HEK293 (cell line): ENCODE measurements at regions not wholly inside any gene's neighbourhood (a gene's known extent, or its start where the extent isn't known, plus 50 kb on each side); places are given as distances from the start of the nearest gene placed in this dataset.

ENCODE experiments used
- CTCF ChIA-PET: fragments of 350-600 bp; formaldehyde crosslinking; extraction: SDS; loops from one replicate; lab custom pipeline; 2021; ENCODE audit warnings: antibody characterized with exemption; lab: Yijun Ruan, JAX
- POLR2A ChIA-PET: fragments of 300-600 bp; formaldehyde crosslinking; extraction: SDS; loops from one replicate; lab custom pipeline; 2020; ENCODE audit warnings: antibody characterized with exemption, inconsistent platforms; lab: Yijun Ruan, JAX
- H3K27ac ChIP-seq: fragments of 200-500 bp; sonication (Bioruptor generic); 2 replicates; pipeline ENCODE4 v1.5.1; 2014; ENCODE audit warnings: low read depth, low read length, control low read depth, inconsistent platforms; ENCODE audit errors: extremely low read depth
- H3K36me3 ChIP-seq, 2 experiments: fragments of 200-500 bp in 1 of 2; sonication (Bioruptor generic) in 1 of 2; 1 replicate in 1 of 2; 2 replicates in 1 of 2; pipeline ENCODE4 v1.5.1; 2014 to 2017; ENCODE audit warnings: inconsistent platforms in 2 of 2, low read length in 2 of 2; ENCODE audit not compliant: control insufficient read depth in 2 of 2, insufficient read depth in 1 of 2
- H3K4me1 ChIP-seq: fragments of 200-500 bp; sonication (Bioruptor generic); 2 replicates; pipeline ENCODE4 v1.5.1; 2014; ENCODE audit warnings: mild to moderate bottlenecking, low read length, inconsistent platforms; ENCODE audit not compliant: control insufficient read depth, insufficient read depth
- H3K4me3 ChIP-seq: 2 replicates; pipeline ENCODE4 v1.5.1; 2011; ENCODE audit warnings: low read depth, mild to moderate bottlenecking, control low read depth, low read length, moderate library complexity
- H3K9me3 ChIP-seq: fragments of 200-500 bp; sonication (Bioruptor generic); 2 replicates; pipeline ENCODE4 v1.5.1; 2014; ENCODE audit warnings: low read depth, low read length, inconsistent platforms; ENCODE audit not compliant: control insufficient read depth, insufficient read depth
- BCL6B ChIP-seq: fragments of 450-650 bp; formaldehyde crosslinking; IDR thresholded peaks from 2 replicates; pipeline ENCODE4 v1.5.1; 2017; ENCODE audit warnings: missing biosample characterization, missing genetic modification characterization
- GLIS1 ChIP-seq: fragments of 450-650 bp; formaldehyde crosslinking; IDR thresholded peaks from 2 replicates; pipeline ENCODE4 v1.5.1; 2016; ENCODE audit warnings: missing biosample characterization, missing genetic modification characterization
- IKZF3 ChIP-seq: fragments of 450-650 bp; IDR thresholded peaks from 2 replicates; pipeline ENCODE4 v1.5.0; 2018; ENCODE audit warnings: missing biosample characterization, mild to moderate bottlenecking, missing genetic modification characterization, moderate library complexity
- KLF1 ChIP-seq: fragments of 450-650 bp; formaldehyde crosslinking; IDR thresholded peaks from 2 replicates; pipeline ENCODE4 v1.5.1; 2016; ENCODE audit warnings: missing biosample characterization, missing genetic modification characterization
- KLF16 ChIP-seq: fragments of 450-650 bp; formaldehyde crosslinking; IDR thresholded peaks from 2 replicates; pipeline ENCODE4 v1.5.1; 2017; ENCODE audit warnings: missing biosample characterization, missing genetic modification characterization
- KLF7 ChIP-seq: fragments of 450-650 bp; formaldehyde crosslinking; IDR thresholded peaks from 2 replicates; pipeline ENCODE4 v1.5.1; 2016; ENCODE audit warnings: missing biosample characterization, missing genetic modification characterization, borderline replicate concordance
- SCRT2 ChIP-seq: fragments of 450-650 bp; formaldehyde crosslinking; IDR thresholded peaks from 2 replicates; pipeline ENCODE4 v1.5.1; 2016; ENCODE audit warnings: missing biosample characterization, missing genetic modification characterization
- YY1 ChIP-seq: fragments of 450-650 bp; formaldehyde crosslinking; IDR thresholded peaks from 2 replicates; pipeline ENCODE4 v1.5.1; 2018; ENCODE audit warnings: missing biosample characterization, missing genetic modification characterization
- ZFHX2 ChIP-seq: fragments of 450-650 bp; formaldehyde crosslinking; conservative IDR thresholded peaks from 2 replicates; pipeline ENCODE4 v1.5.1; 2016; ENCODE audit warnings: missing biosample characterization, missing genetic modification characterization
- ZFP3 ChIP-seq: fragments of 450-650 bp; formaldehyde crosslinking; IDR thresholded peaks from 2 replicates; pipeline ENCODE4 v1.5.1; 2016; ENCODE audit warnings: low read depth, missing biosample characterization, missing genetic modification characterization
- ZFP37 ChIP-seq: fragments of 450-650 bp; formaldehyde crosslinking; IDR thresholded peaks from 2 replicates; pipeline ENCODE4 v1.5.1; 2016; ENCODE audit warnings: missing biosample characterization, missing genetic modification characterization
- ZFP41 ChIP-seq: fragments of 450-650 bp; formaldehyde crosslinking; IDR thresholded peaks from 2 replicates; pipeline ENCODE4 v1.5.1; 2016; ENCODE audit warnings: missing biosample characterization, missing genetic modification characterization, borderline replicate concordance
- ZIC2 ChIP-seq: fragments of 450-650 bp; formaldehyde crosslinking; IDR thresholded peaks from 2 replicates; pipeline ENCODE4 v1.5.1; 2016; ENCODE audit warnings: missing biosample characterization, missing genetic modification characterization
- ZNF155 ChIP-seq: fragments of 450-650 bp; formaldehyde crosslinking; IDR thresholded peaks from 2 replicates; pipeline ENCODE4 v1.5.1; 2016; ENCODE audit warnings: missing biosample characterization, missing genetic modification characterization
- ZNF175 ChIP-seq: fragments of 450-650 bp; formaldehyde crosslinking; IDR thresholded peaks from 2 replicates; pipeline ENCODE4 v1.5.1; 2016; ENCODE audit warnings: missing biosample characterization, missing genetic modification characterization
- ZNF214 ChIP-seq: fragments of 450-650 bp; formaldehyde crosslinking; IDR thresholded peaks from 2 replicates; pipeline ENCODE4 v1.5.1; 2017; ENCODE audit warnings: missing biosample characterization, mild to moderate bottlenecking, missing genetic modification characterization, borderline replicate concordance
- ZNF223 ChIP-seq: fragments of 450-650 bp; formaldehyde crosslinking; IDR thresholded peaks from 2 replicates; pipeline ENCODE4 v1.5.1; 2016; ENCODE audit warnings: missing biosample characterization, missing genetic modification characterization
- ZNF239 ChIP-seq: fragments of 450-650 bp; formaldehyde crosslinking; IDR thresholded peaks from 2 replicates; pipeline ENCODE4 v1.5.1; 2016; ENCODE audit warnings: missing biosample characterization, missing genetic modification characterization
- ZNF274 ChIP-seq, 2 experiments: fragments of 200-500 bp in 1 of 2; fragments of 450-650 bp in 1 of 2; sonication (Bioruptor generic) in 1 of 2; formaldehyde crosslinking in 1 of 2; IDR thresholded peaks; 2 replicates each; pipeline versions ENCODE4 v1.5.1 to v1.6.1; 2014 to 2016; ENCODE audit warnings: borderline replicate concordance in 1 of 2, inconsistent platforms in 1 of 2, low read length in 1 of 2, missing biosample characterization in 1 of 2, missing genetic modification characterization in 1 of 2
- ZNF292 ChIP-seq: fragments of 450-650 bp; formaldehyde crosslinking; IDR thresholded peaks from 2 replicates; pipeline ENCODE4 v1.5.1; 2016; ENCODE audit warnings: low read depth, missing biosample characterization, missing genetic modification characterization, borderline replicate concordance
- ZNF335 ChIP-seq: fragments of 450-650 bp; formaldehyde crosslinking; conservative IDR thresholded peaks from 2 replicates; pipeline ENCODE4 v1.5.1; 2016; ENCODE audit warnings: missing biosample characterization, missing genetic modification characterization
- ZNF391 ChIP-seq: fragments of 450-650 bp; formaldehyde crosslinking; IDR thresholded peaks from 2 replicates; pipeline ENCODE4 v1.5.1; 2016; ENCODE audit warnings: low read depth, missing biosample characterization, missing genetic modification characterization, borderline replicate concordance
- ZNF404 ChIP-seq: fragments of 450-650 bp; formaldehyde crosslinking; IDR thresholded peaks from 2 replicates; pipeline ENCODE4 v1.5.1; 2017; ENCODE audit warnings: missing biosample characterization, missing genetic modification characterization
- ZNF423 ChIP-seq: fragments of 450-650 bp; formaldehyde crosslinking; IDR thresholded peaks from 2 replicates; pipeline ENCODE4 v1.5.1; 2016; ENCODE audit warnings: missing biosample characterization, missing genetic modification characterization
- ZNF48 ChIP-seq: fragments of 450-650 bp; formaldehyde crosslinking; IDR thresholded peaks from 2 replicates; pipeline ENCODE4 v1.5.1; 2016; ENCODE audit warnings: missing biosample characterization, missing genetic modification characterization
- ZNF529 ChIP-seq: fragments of 450-650 bp; formaldehyde crosslinking; IDR thresholded peaks from 2 replicates; pipeline ENCODE4 v1.5.1; 2017; ENCODE audit warnings: missing genetic modification characterization, missing biosample characterization; ENCODE audit not compliant: insufficient replicate concordance
- ZNF548 ChIP-seq: fragments of 450-650 bp; formaldehyde crosslinking; IDR thresholded peaks from 2 replicates; pipeline ENCODE4 v1.5.1; 2016; ENCODE audit warnings: missing biosample characterization, missing genetic modification characterization
- ZNF660 ChIP-seq: fragments of 450-650 bp; IDR thresholded peaks from 2 replicates; pipeline ENCODE4 v1.5.1; 2018; ENCODE audit warnings: missing biosample characterization, mild to moderate bottlenecking, missing genetic modification characterization
- ZNF670 ChIP-seq: fragments of 450-650 bp; formaldehyde crosslinking; IDR thresholded peaks from 2 replicates; pipeline ENCODE4 v1.5.1; 2016; ENCODE audit warnings: missing biosample characterization, missing genetic modification characterization, low read depth
- ZNF701 ChIP-seq: fragments of 450-650 bp; formaldehyde crosslinking; IDR thresholded peaks from 2 replicates; pipeline ENCODE4 v1.5.1; 2016; ENCODE audit warnings: missing biosample characterization, missing genetic modification characterization
- ZNF785 ChIP-seq: fragments of 450-650 bp; formaldehyde crosslinking; IDR thresholded peaks from 2 replicates; pipeline ENCODE4 v1.5.1; 2016; ENCODE audit warnings: missing biosample characterization, missing genetic modification characterization
- ZSCAN5A ChIP-seq: fragments of 450-650 bp; formaldehyde crosslinking; IDR thresholded peaks from 2 replicates; pipeline ENCODE4 v1.5.1; 2016; ENCODE audit warnings: missing biosample characterization, missing genetic modification characterization

- no peaks in the 10 kb centered on the region for H3K4me1 ChIP-seq
- H3K4me3 ChIP-seq: no peak overlapping the region
- no peaks in the 10 kb centered on the region for H3K36me3 ChIP-seq
- ChIA-PET CTCF (no interaction called here), POLR2A (no interaction called here)
- TF ChIP-seq YY1 (no peak), KLF7 (no peak), ZNF701 (tag by site-specific recombination) (no peak), ZNF292 (tag by site-specific recombination) (no peak), ZNF239 (tag by site-specific recombination) (no peak), ZNF274 (IDR thresholded peaks at IDR 0.05; ENCODE audit: low read length) (no peak), ZNF274 (tag by site-specific recombination; IDR thresholded peaks at IDR 0.05; ENCODE audit: borderline replicate concordance) (no peak), ZNF660 (no peak), ZNF548 (tag by site-specific recombination) (no peak), KLF16 (tag by site-specific recombination) (no peak), ZNF48 (tag by site-specific recombination) (no peak), ZFHX2 (no peak), ZNF214 (no peak), IKZF3 (tag by site-specific recombination) (no peak)
- no peak overlapping the region for H3K27ac ChIP-seq
- no peaks in the 10 kb centered on the region for H3K9me3 ChIP-seq
These were observed 729.5 kb upstream of the LCORL start for GRCh38 chr4:18751083-18751482.

- Histone ChIP-seq H3K9me3 (no peaks in the 10 kb centered on the region), H3K36me3 (no peaks in the 10 kb centered on the region), H3K27ac (no peak overlapping the region), H3K4me3 (no peak overlapping the region), H3K4me1 (no peaks in the 10 kb centered on the region)
- ChIA-PET POLR2A (no interaction called here), CTCF (no interaction called here)
- TF ChIP-seq GLIS1 (tag by site-specific recombination) (no peak), ZNF670 (tag by site-specific recombination) (no peak), ZNF423 (no peak), KLF1 (tag by site-specific recombination) (no peak), ZIC2 (tag by site-specific recombination) (no peak), ZNF529 (tag by site-specific recombination) (no peak), ZFP3 (tag by site-specific recombination) (no peak), ZNF223 (tag by site-specific recombination) (no peak), ZNF175 (tag by site-specific recombination) (no peak), ZNF335 (tag by site-specific recombination) (no peak), ZNF785 (no peak), ZNF155 (tag by site-specific recombination) (no peak), ZNF391 (no peak), ZFP37 (tag by site-specific recombination) (no peak), SCRT2 (tag by site-specific recombination) (no peak), ZSCAN5A (tag by site-specific recombination) (no peak), BCL6B (tag by site-specific recombination) (no peak), ZFP41 (tag by site-specific recombination) (no peak), ZNF404 (tag by site-specific recombination) (no peak)
These were observed 727.8 kb upstream of the LCORL start for GRCh38 chr4:18749391-18749790.
